ENCODE measurements at regions not wholly inside any gene's neighbourhood (a gene's known extent, or its start where the extent isn't known, plus 50 kb on each side); places are given as distances from the start of the nearest gene placed in this dataset.

DNA sequence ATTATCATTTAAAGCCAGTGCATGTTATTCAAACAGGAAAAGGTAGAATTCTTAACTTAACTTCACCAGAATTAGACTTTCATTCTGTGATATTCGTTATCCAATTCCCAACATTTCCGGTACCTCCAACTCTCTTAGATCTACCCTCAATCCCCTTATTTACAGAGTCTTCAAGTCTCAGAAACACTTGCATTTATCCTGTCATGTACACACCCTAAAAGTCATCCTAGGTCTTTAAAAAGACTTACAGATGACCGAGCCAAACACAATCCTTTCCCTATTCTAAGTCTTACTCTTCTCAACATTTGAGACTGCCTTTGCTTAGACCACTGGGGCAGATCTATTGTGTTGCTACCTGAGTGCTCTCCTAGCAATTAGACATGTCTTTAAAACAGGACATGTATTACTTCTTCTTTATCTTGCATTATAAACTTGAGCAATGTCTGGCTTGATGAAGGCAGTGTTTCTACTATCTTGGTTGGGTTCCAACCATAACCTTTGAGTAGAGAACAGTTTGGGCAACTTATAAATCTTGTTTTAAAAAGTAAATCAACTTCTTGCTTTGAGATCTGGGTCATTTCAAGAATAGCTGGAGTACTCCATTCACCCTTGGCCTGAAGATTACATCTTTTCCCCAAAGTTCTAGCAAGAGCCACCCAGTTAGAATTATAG, 140.6 kb upstream of the PLEKHG7 start:
- TF ChIP-seq JUND (IDR thresholded peaks at IDR 0.05) (no peak), EZH2phosphoT487 (IDR thresholded peaks at IDR 0.05; ENCODE audit: borderline replicate concordance, low read depth) (no peak), YY1 (IDR thresholded peaks at IDR 0.05; ENCODE audit: low read depth) (no peak), ZBTB33 (IDR thresholded peaks at IDR 0.05; ENCODE audit: borderline replicate concordance, low read depth) (no peak), GABPA (IDR thresholded peaks at IDR 0.05; ENCODE audit: low read depth) (no peak), FOXM1 (IDR thresholded peaks at IDR 0.05; ENCODE audit: low read depth) (no peak), NFIC (IDR thresholded peaks at IDR 0.05; ENCODE audit: borderline replicate concordance) (no peak), TCF12 (IDR thresholded peaks at IDR 0.05) (no peak), NRF1 (IDR thresholded peaks at IDR 0.05; ENCODE audit: low read depth, low read length) (no peak), ELF1 (IDR thresholded peaks at IDR 0.05) (no peak)
- TF ChIP-seq, protein P1, sequence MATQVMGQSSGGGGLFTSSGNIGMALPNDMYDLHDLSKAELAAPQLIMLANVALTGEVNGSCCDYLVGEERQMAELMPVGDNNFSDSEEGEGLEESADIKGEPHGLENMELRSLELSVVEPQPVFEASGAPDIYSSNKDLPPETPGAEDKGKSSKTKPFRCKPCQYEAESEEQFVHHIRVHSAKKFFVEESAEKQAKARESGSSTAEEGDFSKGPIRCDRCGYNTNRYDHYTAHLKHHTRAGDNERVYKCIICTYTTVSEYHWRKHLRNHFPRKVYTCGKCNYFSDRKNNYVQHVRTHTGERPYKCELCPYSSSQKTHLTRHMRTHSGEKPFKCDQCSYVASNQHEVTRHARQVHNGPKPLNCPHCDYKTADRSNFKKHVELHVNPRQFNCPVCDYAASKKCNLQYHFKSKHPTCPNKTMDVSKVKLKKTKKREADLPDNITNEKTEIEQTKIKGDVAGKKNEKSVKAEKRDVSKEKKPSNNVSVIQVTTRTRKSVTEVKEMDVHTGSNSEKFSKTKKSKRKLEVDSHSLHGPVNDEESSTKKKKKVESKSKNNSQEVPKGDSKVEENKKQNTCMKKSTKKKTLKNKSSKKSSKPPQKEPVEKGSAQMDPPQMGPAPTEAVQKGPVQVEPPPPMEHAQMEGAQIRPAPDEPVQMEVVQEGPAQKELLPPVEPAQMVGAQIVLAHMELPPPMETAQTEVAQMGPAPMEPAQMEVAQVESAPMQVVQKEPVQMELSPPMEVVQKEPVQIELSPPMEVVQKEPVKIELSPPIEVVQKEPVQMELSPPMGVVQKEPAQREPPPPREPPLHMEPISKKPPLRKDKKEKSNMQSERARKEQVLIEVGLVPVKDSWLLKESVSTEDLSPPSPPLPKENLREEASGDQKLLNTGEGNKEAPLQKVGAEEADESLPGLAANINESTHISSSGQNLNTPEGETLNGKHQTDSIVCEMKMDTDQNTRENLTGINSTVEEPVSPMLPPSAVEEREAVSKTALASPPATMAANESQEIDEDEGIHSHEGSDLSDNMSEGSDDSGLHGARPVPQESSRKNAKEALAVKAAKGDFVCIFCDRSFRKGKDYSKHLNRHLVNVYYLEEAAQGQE (IDR thresholded peaks at IDR 0.05; ENCODE audit: low read depth, low read length): no peak
- TF ChIP-seq, protein P2, sequence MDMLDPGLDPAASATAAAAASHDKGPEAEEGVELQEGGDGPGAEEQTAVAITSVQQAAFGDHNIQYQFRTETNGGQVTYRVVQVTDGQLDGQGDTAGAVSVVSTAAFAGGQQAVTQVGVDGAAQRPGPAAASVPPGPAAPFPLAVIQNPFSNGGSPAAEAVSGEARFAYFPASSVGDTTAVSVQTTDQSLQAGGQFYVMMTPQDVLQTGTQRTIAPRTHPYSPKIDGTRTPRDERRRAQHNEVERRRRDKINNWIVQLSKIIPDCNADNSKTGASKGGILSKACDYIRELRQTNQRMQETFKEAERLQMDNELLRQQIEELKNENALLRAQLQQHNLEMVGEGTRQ (IDR thresholded peaks at IDR 0.05; ENCODE audit: borderline replicate concordance, low read depth, low read length): no peak
- WGBS (ENCODE audit: low lambda C conversion rate): 54% methylated on average over 3 of the region's 3 CpGs
- H3K79me2 ChIP-seq (ENCODE audit: insufficient read depth): no peaks in the 10 kb centered on the region
- no peak overlapping the region for H2AFZ ChIP-seq (ENCODE audit: low read depth)
- H3K4me2 ChIP-seq: no peak overlapping the region
- CTCF ChIA-PET: interaction anchor here (0.9 to 10.3 kb wide), 4 partner anchors 417 to 1181 kb away, joined by 3 to 92 read pairs (median 3); no protein-coding TSS in a partner anchor
- no peaks in the 10 kb centered on the region for H3K9me3 ChIP-seq
- no peaks in the 10 kb centered on the region for H3F3A ChIP-seq (replicated peaks; ENCODE audit: insufficient read depth)
- POLR2A ChIA-PET: no interaction called here
- no peak overlapping the region for H3K9ac ChIP-seq
- H3K27ac ChIP-seq (ENCODE audit: low read depth in 2 of 2, low read length in 1 of 2): peak overlapping the region in 1 of 2 experiments; percentile 43; a peak in 2 of 4 replicates
- no peaks in the 10 kb centered on the region for H4K20me1 ChIP-seq (ENCODE audit: insufficient read depth)
- no peaks in the 10 kb centered on the region for H3K27me3 ChIP-seq (ENCODE audit: insufficient read depth)
- no peaks in the 10 kb centered on the region for H3K9me2 ChIP-seq
- H3K4me1 ChIP-seq (ENCODE audit: control insufficient read depth in 1 of 2, insufficient read depth in 2 of 2, low read depth in 1 of 2, low read length in 1 of 2): peaks cover 0 to 2% of the 10 kb centered on the region in 2 experiments; a peak in 2 of 4 replicates
- no peak for DNase-seq
- H3K36me3 ChIP-seq (replicated peaks in 1 of 2; ENCODE audit: control insufficient read depth in 1 of 2, insufficient read depth in 2 of 2, low read length in 1 of 2): no peaks in the 10 kb centered on the region
- no peak overlapping the region for H3K4me3 ChIP-seq (ENCODE audit: low read depth in 2 of 2, low read length in 1 of 2)
